ENCODE measurements at regions not wholly inside any gene's neighbourhood (a gene's known extent, or its start where the extent isn't known, plus 50 kb on each side); places are given as distances from the start of the nearest gene placed in this dataset.

- Histone ChIP-seq H3K9me3 (no peaks in the 10 kb centered on the region), H3K4me1 (peaks cover 12% of the 10 kb centered on the region; the same call in 1 of the 2 replicates), H3K36me3 (ENCODE audit: control insufficient read depth, insufficient read depth, low read length) (no peaks in the 10 kb centered on the region), H3K27me3 (replicated peaks; ENCODE audit: control insufficient read depth, insufficient read depth, low read length) (no peaks in the 10 kb centered on the region), H3K4me3 (ENCODE audit: low read depth, low read length) (no peak overlapping the region)
- no peak for DNase-seq
- Mint-ChIP-seq H3K27me3 (ENCODE audit: insufficient read depth, unreplicated experiment) (no peaks in the 10 kb centered on the region), H3K27ac (ENCODE audit: unreplicated experiment) (no peak overlapping the region), H3K4me1 (ENCODE audit: low read depth, unreplicated experiment) (peaks cover 9% of the 10 kb centered on the region), H3K36me3 (ENCODE audit: insufficient read depth, unreplicated experiment) (no peaks in the 10 kb centered on the region), H3K9me3 (ENCODE audit: unreplicated experiment) (no peaks in the 10 kb centered on the region), H3K4me3 (ENCODE audit: unreplicated experiment) (no peak overlapping the region)
- no TSS peak for BruUV-seq (replicated peaks)
- intact Hi-C loops (cut with micrococcal nuclease; ENCODE audit: unreplicated experiment), result no loop called here
- POLR2A ChIA-PET, result no interaction called here
- CTCF ChIA-PET, result no interaction called here
- no peak for TF ChIP-seq CTCF (IDR thresholded peaks at IDR 0.05; ENCODE audit: insufficient read depth in 1 of 2, low read depth in 1 of 2, low read length in 1 of 2, severe bottlenecking in 1 of 2, unreplicated experiment in 1 of 2)
Measured at GRCh38 chr2:235168174-235168979, 216.6 kb downstream of the SH3BP4 start.

DNA sequence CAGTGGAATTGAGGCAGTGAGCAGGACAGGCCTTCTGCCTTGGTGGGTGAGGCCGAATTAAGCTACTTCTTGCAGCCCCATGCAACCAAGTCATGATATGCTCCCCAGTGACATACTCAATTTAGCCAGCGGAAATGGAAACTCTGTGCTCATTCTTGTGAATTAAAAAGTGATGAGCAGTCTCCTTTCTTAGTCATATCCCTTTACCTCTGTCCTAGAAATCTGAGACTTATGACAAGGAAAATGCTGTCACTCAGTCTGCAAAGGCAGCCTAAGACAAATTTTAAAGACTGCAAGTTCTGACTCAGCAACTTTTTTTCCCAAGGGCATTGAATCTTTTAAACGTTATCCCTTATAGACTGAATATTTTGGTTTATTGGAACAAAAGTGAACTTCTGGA lies 218.2 kb downstream of the SH3BP4 start:
- CTCF ChIA-PET, result interaction anchor here (0.9 kb wide), 1 partner anchor 37 kb away, joined by 3 read pairs; no protein-coding TSS in a partner anchor
- no peak overlapping the region for H3K27ac Mint-ChIP-seq (ENCODE audit: unreplicated experiment)
- H3K9me3 Mint-ChIP-seq (ENCODE audit: unreplicated experiment), result no peaks in the 10 kb centered on the region

More for the DNA sequence above, 218.2 kb downstream of the SH3BP4 start:
- DNase-seq, result no peak
- Histone ChIP-seq H3K27me3 (replicated peaks; ENCODE audit: control insufficient read depth, insufficient read depth, low read length) (no peaks in the 10 kb centered on the region), H3K36me3 (ENCODE audit: control insufficient read depth, insufficient read depth, low read length) (no peaks in the 10 kb centered on the region), H3K9me3 (no peaks in the 10 kb centered on the region), H3K4me1 (peaks cover 12% of the 10 kb centered on the region; the same call in 1 of the 2 replicates), H3K4me3 (ENCODE audit: low read depth, low read length) (no peak overlapping the region)
- Mint-ChIP-seq H3K36me3 (ENCODE audit: insufficient read depth, unreplicated experiment) (no peaks in the 10 kb centered on the region), H3K4me1 (ENCODE audit: low read depth, unreplicated experiment) (peaks cover 9% of the 10 kb centered on the region), H3K27me3 (ENCODE audit: insufficient read depth, unreplicated experiment) (no peaks in the 10 kb centered on the region), H3K4me3 (ENCODE audit: unreplicated experiment) (no peak overlapping the region)
- intact Hi-C loops (cut with micrococcal nuclease; ENCODE audit: unreplicated experiment), result loop anchor here (2.0 kb wide), 1 partner anchor 33 kb away; no protein-coding TSS in a partner anchor
- no TSS peak for BruUV-seq (replicated peaks)
- TF ChIP-seq CTCF (IDR thresholded peaks at IDR 0.05; ENCODE audit: insufficient read depth in 1 of 2, low read depth in 1 of 2, low read length in 1 of 2, severe bottlenecking in 1 of 2, unreplicated experiment in 1 of 2), result no peak
- POLR2A ChIA-PET, result no interaction called here
